Retina (tissue), 1 donor: ENCODE measurements at regions not wholly inside any gene's neighbourhood (a gene's known extent, or its start where the extent isn't known, plus 50 kb on each side); places are given as distances from the start of the nearest gene placed in this dataset.
"Not testable (repeated sequence)": the region's sequence is repeated elsewhere in the genome, so short reads cannot be mapped to it uniquely, and the experiment has no call there.

Experiments used
- DNase-seq: peaks from one replicate; pipeline ENCODE4 v3.0.0-alpha.2; 2016

GRCh38 chrX:7372825-7373525 lies 225.0 kb upstream of the PUDP start:
- DNase-seq, result no peak

- no peak for DNase-seq
These were observed 214.2 kb upstream of the PUDP start for GRCh38 chrX:7362111-7362510.

- no peak for DNase-seq
These were observed 204.0 kb upstream of the PUDP start for GRCh38 chrX:7351926-7352325.

GRCh38 chrX:7347465-7347864 lies 199.5 kb upstream of the PUDP start:
- peak; percentile 14 for DNase-seq

GRCh38 chrX:7346021-7346420 lies 198.1 kb upstream of the PUDP start:
- no peak for DNase-seq

- no peak for DNase-seq
These were observed 195.2 kb upstream of the PUDP start for GRCh38 chrX:7343181-7343580.

GRCh38 chrX:7335816-7336362 lies 187.9 kb upstream of the PUDP start:
- DNase-seq, result not testable (repeated sequence)

- no peak for DNase-seq
These were observed 186.4 kb upstream of the PUDP start for GRCh38 chrX:7334253-7334935.

- no peak for DNase-seq
These were observed 183.2 kb upstream of the PUDP start for GRCh38 chrX:7330971-7331746.

GRCh38 chrX:7330556-7330955 lies 182.6 kb upstream of the PUDP start:
- no peak for DNase-seq

GRCh38 chrX:7318661-7319060 lies 170.7 kb upstream of the PUDP start:
- DNase-seq, result no peak

GRCh38 chrX:7318241-7318640 lies 170.3 kb upstream of the PUDP start:
- DNase-seq, result no peak

GRCh38 chrX:7316887-7317286 lies 168.9 kb upstream of the PUDP start:
- no peak for DNase-seq

- DNase-seq, result no peak
These were observed 168.3 kb upstream of the PUDP start for GRCh38 chrX:7316280-7316679.

GRCh38 chrX:7314425-7314824 lies 166.5 kb upstream of the PUDP start:
- no peak for DNase-seq

- no peak for DNase-seq
These were observed 159.8 kb upstream of the PUDP start for GRCh38 chrX:7307720-7308119.

- DNase-seq, result no peak
These were observed 146.5 kb upstream of the PUDP start for GRCh38 chrX:7294483-7294882.

GRCh38 chrX:7286168-7286837 lies 138.3 kb upstream of the PUDP start:
- DNase-seq, result no peak

GRCh38 chrX:7285765-7286164 lies 137.8 kb upstream of the PUDP start:
- DNase-seq, result no peak

GRCh38 chrX:7283741-7284140 lies 135.8 kb upstream of the PUDP start:
- DNase-seq, result no peak

GRCh38 chrX:7280520-7280919 lies 132.6 kb upstream of the PUDP start:
- no peak for DNase-seq

GRCh38 chrX:7272346-7272745 lies 124.4 kb upstream of the PUDP start:
- DNase-seq, result no peak

GRCh38 chrX:7270933-7271332 lies 123.0 kb upstream of the PUDP start:
- no peak for DNase-seq
